Heart right ventricle (tissue), 16 donors: ENCODE measurements at regions not wholly inside any gene's neighbourhood (a gene's known extent, or its start where the extent isn't known, plus 50 kb on each side); places are given as distances from the start of the nearest gene placed in this dataset.

Experiments
- ATAC-seq, 8 donors: fragments of 200-7000 bp; cut with Tn5 transposase; one replicate each; pipeline ENCODE4 v1.9.1; 2020; ENCODE audit warnings: mild to moderate bottlenecking in 8 of 8, moderate library complexity in 8 of 8, moderate number of reproducible peaks in 1 of 8
- DNase-seq, 2 donors: peaks; one replicate each; pipeline ENCODE4 v3.0.0-alpha.2; 2020
- H3K27ac ChIP-seq, 10 donors: fragments of 200-600 bp; sonication (generic) in 2 of 10; one replicate each; pipeline versions ENCODE4 v1.5.0 to v1.8.0; 2020 to 2022; ENCODE audit warnings: mild to moderate bottlenecking in 3 of 10
- H3K27me3 ChIP-seq, 7 donors: fragments of 200-600 bp; one replicate each; pipeline ENCODE4 v1.8.0; 2021 to 2022; ENCODE audit warnings: mild to moderate bottlenecking in 2 of 7
- H3K36me3 ChIP-seq, 9 donors: fragments of 200-600 bp; sonication (generic) in 1 of 9; one replicate each; pipeline versions ENCODE4 v1.5.0 to v1.8.0; 2020 to 2022; ENCODE audit warnings: mild to moderate bottlenecking in 2 of 9
- H3K4me1 ChIP-seq, 9 donors: fragments of 200-600 bp; sonication (generic) in 1 of 9; one replicate each; pipeline versions ENCODE4 v1.5.0 to v1.8.0; 2020 to 2022; ENCODE audit warnings: mild to moderate bottlenecking in 4 of 9
- H3K4me3 ChIP-seq, 10 donors: fragments of 200-600 bp; sonication (generic) in 2 of 10; one replicate each; pipeline versions ENCODE4 v1.5.0 to v1.8.0; 2020 to 2022; ENCODE audit warnings: mild to moderate bottlenecking in 7 of 10, moderate library complexity in 2 of 10
- H3K9me3 ChIP-seq, 11 donors: fragments of 200-600 bp in 10 of 11; sonication (generic) in 2 of 11; one replicate each; pipeline versions ENCODE4 v1.5.0 to v1.8.0; 2013 to 2022; ENCODE audit warnings: mild to moderate bottlenecking in 2 of 11, control low read depth in 1 of 11, moderate library complexity in 1 of 11
- WGBS, 2 donors: extraction: QIAGEN DNeasy Blood & Tissue Kit; methylation state at CpG; one replicate each; pipeline ENCODE4 v1.1.7; 2013; ENCODE audit warnings: inconsistent platforms in 1 of 2; 5-methylcytosine and 5-hydroxymethylcytosine counted together
- intact Hi-C, 10 donors: fragments of 100-400 bp; cut with DNase I; formaldehyde crosslinking; loops; one replicate each; pipeline versions ENCODE4 v1.11.1 to v1.14.2; 2022
- TF ChIP-seq, protein P1 (sequence below), 9 donors: fragments of 200-600 bp; sonication (generic) in 2 of 9; IDR thresholded peaks; one replicate each; pipeline versions ENCODE4 v1.5.0 to v1.8.0; 2021 to 2022; ENCODE audit warnings: antibody characterized with exemption in 9 of 9, mild to moderate bottlenecking in 5 of 9, moderate library complexity in 1 of 9
- donor health status: Arrhythmogenic right ventricular cardiomyopathy.
- donor health status: ischemic (EF 13 %, LVEDD 7.1; RV severe dilation, severe dysfunction).
- donor health status: healthy with polysubstance abuse.
- donor health status: DM: no; HTN: yes; CAD: no.
- donor health status: DM: no; HTN: no; CAD: no.
- donor health status: ischemic (EF 25% LVEDD 6.9; RV normal size, moderate dysfunction).
- donor health status: ischemic (EF 25% LVEDD 5.7; RV mildly dilated, moderate dysfunction).
- donor health status: healthy.
- donor health status: DM: yes; HTN: yes; CAD: no.
- donor health status: Ischemic cardiomyopathy.
- donor health status: ischemic (EF 35%, LVEDD 5.7; RV mildly dilated, moderate dysfunction).
- donor health status: nonischemic (EF 11% LVEDD 7.7; RV severe dilation, severe dysfunction).
- donor health status: DM: yes; HTN: yes; CAD: no.
- donor health status: PGD.
- donor health status: ischemic (EF 29% LVEDD 5.4; RV normal size, mild dysfunction).
- donor health status: nonischemic (EF 23%, LVEDD 6.1; RV moderate dilation, normal function).

DNA sequence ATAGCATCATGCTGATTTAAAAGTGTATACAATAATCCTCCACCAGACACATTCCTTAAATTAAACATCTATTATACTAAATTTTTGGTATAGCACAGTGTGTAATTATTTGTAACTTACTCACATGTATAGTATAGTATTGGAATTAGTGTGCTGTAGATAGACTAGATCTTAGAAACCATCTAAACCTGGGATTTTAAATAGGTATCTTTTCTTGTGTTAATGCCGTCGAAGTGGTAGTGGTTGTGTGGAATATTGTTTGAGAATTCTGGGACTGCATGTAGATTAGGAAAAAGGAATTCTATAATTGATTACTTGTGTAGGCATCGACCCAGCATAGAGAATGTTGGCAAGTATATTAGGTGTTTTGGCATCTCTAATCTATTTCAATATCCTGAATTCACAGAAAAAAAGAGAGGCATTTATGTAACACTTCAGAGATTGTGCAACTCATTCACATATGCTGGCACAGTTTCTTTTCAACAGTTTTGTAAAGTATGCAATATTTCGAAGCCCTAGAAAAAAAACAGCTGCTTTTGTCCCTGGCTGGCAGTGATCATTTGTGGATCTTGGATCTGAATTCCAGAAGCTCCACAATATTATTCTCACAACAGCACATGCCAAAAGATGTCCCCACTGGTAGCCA lies 145.5 kb upstream of the AGR3 start:
- intact Hi-C loops: no loop called here
- Histone ChIP-seq H3K4me1 (peaks cover 0 to 41% (median 0%) of the 10 kb centered on the region in 9 donors), H3K36me3 (no peaks in the 10 kb centered on the region), H3K27ac (peak overlapping the region in 1 of 10 donors; percentile 74), H3K27me3 (no peaks in the 10 kb centered on the region), H3K4me3 (no peak overlapping the region), H3K9me3 (peaks cover 0 to 12% (median 0%) of the 10 kb centered on the region in 11 donors)
- DNase-seq (no peak), ATAC-seq (no peak)
- TF ChIP-seq, protein P1, sequence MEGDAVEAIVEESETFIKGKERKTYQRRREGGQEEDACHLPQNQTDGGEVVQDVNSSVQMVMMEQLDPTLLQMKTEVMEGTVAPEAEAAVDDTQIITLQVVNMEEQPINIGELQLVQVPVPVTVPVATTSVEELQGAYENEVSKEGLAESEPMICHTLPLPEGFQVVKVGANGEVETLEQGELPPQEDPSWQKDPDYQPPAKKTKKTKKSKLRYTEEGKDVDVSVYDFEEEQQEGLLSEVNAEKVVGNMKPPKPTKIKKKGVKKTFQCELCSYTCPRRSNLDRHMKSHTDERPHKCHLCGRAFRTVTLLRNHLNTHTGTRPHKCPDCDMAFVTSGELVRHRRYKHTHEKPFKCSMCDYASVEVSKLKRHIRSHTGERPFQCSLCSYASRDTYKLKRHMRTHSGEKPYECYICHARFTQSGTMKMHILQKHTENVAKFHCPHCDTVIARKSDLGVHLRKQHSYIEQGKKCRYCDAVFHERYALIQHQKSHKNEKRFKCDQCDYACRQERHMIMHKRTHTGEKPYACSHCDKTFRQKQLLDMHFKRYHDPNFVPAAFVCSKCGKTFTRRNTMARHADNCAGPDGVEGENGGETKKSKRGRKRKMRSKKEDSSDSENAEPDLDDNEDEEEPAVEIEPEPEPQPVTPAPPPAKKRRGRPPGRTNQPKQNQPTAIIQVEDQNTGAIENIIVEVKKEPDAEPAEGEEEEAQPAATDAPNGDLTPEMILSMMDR (IDR thresholded peaks at IDR 0.05): no peak
- WGBS, 2 donors: 80 to 93% methylated on average over 4 of the region's 4 CpGs

DNA sequence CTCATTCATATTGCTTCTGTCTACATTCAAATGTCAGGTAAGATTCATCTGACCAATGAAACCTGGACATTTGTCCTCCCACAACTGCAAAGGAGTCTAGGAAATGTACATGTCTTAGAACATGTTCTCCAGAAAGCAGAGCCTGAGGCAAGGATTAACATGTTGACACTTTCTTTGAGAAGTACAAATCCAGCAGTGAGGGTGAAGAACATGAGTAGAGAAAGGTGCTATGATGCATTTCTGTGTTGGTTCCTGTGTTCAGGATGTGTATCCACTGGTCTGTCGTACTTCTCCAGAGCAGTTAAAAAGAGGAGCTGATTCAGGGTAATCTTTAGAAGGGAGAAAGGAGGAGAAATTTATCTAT lies 146.0 kb upstream of the AGR3 start:
- ATAC-seq: no peak

DNA sequence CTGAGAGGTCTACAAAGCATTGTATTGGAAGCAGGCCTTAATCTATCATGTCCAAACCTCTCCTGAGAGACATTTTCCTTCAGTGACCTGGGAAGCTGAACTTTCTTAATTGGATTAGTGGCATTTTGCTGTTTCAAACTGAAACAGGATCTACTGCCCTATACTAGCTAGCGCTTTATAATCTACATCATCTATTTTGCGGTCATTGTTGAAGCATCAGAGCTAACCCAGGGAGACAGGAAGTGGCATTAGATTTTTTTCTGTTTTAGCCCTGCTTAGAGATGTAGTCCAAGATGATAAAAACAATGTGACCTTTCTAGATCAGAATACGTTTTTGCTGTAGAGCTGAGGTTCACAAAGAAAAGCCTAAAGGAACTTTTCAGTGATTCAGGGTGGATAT lies 147.4 kb upstream of the AGR3 start:
- peaks cover 0 to 12% (median 0%) of the 10 kb centered on the region in 11 donors for H3K9me3 ChIP-seq
- peaks cover 0 to 41% (median 0%) of the 10 kb centered on the region in 9 donors for H3K4me1 ChIP-seq
- ATAC-seq: peak in 4 of 8 donors; percentile 23 to 50 (median 40)
- H3K27ac ChIP-seq: peak overlapping the region in 1 of 10 donors; percentile 74
- TF ChIP-seq, protein P1 (IDR thresholded peaks at IDR 0.05): no peak
- intact Hi-C loops: no loop called here
- no peak overlapping the region for H3K4me3 ChIP-seq
- no peaks in the 10 kb centered on the region for H3K36me3 ChIP-seq
- H3K27me3 ChIP-seq: no peaks in the 10 kb centered on the region
- DNase-seq: no peak
- WGBS, 2 donors: 91 to 96% methylated on average over 3 of the region's 3 CpGs

More for the DNA sequence above, 146.0 kb upstream of the AGR3 start:
- Histone ChIP-seq H3K4me3 (no peak overlapping the region), H3K4me1 (peaks cover 0 to 41% (median 0%) of the 10 kb centered on the region in 9 donors), H3K27me3 (no peaks in the 10 kb centered on the region), H3K36me3 (no peaks in the 10 kb centered on the region), H3K9me3 (peaks cover 0 to 12% (median 0%) of the 10 kb centered on the region in 11 donors), H3K27ac (peak overlapping the region in 1 of 10 donors; percentile 74)
- 64 to 100% methylated on average over 1 of the region's 1 CpG for WGBS, 2 donors
- intact Hi-C loops: no loop called here
- no peak for DNase-seq
- TF ChIP-seq, protein P1 (IDR thresholded peaks at IDR 0.05): no peak

DNA sequence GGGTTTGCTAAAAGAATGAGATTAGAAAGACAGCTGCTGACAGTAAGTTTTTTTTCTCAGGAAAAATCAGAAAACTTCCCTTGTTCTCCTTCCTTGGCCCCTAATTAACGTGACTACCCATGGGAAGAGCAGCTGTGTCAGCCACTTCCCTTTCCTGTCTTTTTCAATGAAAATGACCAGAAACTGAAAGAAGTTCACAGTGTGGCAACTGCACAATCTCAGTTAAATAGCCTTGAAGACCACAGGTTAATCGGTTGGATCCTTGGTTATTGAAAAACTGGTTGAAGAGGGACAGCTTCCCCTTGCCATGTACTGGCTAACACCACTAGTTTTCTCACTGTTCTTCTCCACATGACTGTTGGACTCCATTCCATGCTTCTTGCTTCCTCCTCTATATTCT lies 148.8 kb upstream of the AGR3 start:
- Histone ChIP-seq H3K36me3 (no peaks in the 10 kb centered on the region), H3K27ac (peak overlapping the region in 2 of 10 donors; percentile 13 to 74), H3K27me3 (no peaks in the 10 kb centered on the region), H3K4me3 (no peak overlapping the region), H3K9me3 (peaks cover 0 to 12% (median 0%) of the 10 kb centered on the region in 11 donors), H3K4me1 (peaks cover 0 to 41% (median 0%) of the 10 kb centered on the region in 9 donors)
- peak in 4 of 8 donors; percentile 16 to 53 (median 40) for ATAC-seq
- intact Hi-C loops: no loop called here
- no peak for DNase-seq
- TF ChIP-seq, protein P1 (IDR thresholded peaks at IDR 0.05): no peak
- 39 to 41% methylated on average over 2 of the region's 2 CpGs for WGBS, 2 donors
